Activated CD4-positive, alpha-beta T cell treated with anti-CD3 and anti-CD28 coated beads for 36 hours (primary cell): ENCODE measurements at regions not wholly inside any gene's neighbourhood (a gene's known extent, or its start where the extent isn't known, plus 50 kb on each side); places are given as distances from the start of the nearest gene placed in this dataset.

Source experiments
- ATAC-seq: fragments of 200-7000 bp; cut with Tn5 transposase; one replicate; pipeline ENCODE4 v1.10.0; 2021; ENCODE audit warnings: mild to moderate bottlenecking, moderate library complexity
- CTCF ChIA-PET: fragments of 350-600 bp; sonication (Branson Sonifier 250); formaldehyde crosslinking; loops from one replicate; lab custom pipeline; 2021; ENCODE audit warnings: antibody characterized with exemption; lab: Charles Lee
- POLR2A ChIA-PET: fragments of 350-600 bp; sonication (Branson Sonifier 250); formaldehyde crosslinking; loops from one replicate; lab custom pipeline; 2021; ENCODE audit warnings: antibody characterized with exemption, inconsistent platforms; lab: Charles Lee
- DNase-seq: peaks from one replicate; pipeline ENCODE4 v3.0.0-alpha.2; 2020
- H3K27ac Mint-ChIP-seq: one replicate; pipeline ENCODE4 v1.8.0; 2021; ENCODE audit warnings: mixed read lengths
- H3K27me3 Mint-ChIP-seq: one replicate; pipeline ENCODE4 v1.8.0; 2021; ENCODE audit warnings: mixed read lengths
- H3K36me3 Mint-ChIP-seq: one replicate; pipeline ENCODE4 v1.8.0; 2021; ENCODE audit warnings: low read depth, mixed read lengths
- H3K4me1 Mint-ChIP-seq: one replicate; pipeline ENCODE4 v1.8.0; 2021; ENCODE audit warnings: mixed read lengths
- H3K4me3 Mint-ChIP-seq: one replicate; pipeline ENCODE4 v1.8.0; 2021; ENCODE audit warnings: mild to moderate bottlenecking, moderate library complexity, mixed read lengths
- H3K9me3 Mint-ChIP-seq: one replicate; pipeline ENCODE4 v1.8.0; 2021; ENCODE audit warnings: low read depth, mixed read lengths
- intact Hi-C, 2 experiments: fragments of 100-400 bp; cut with DNase I in 1 of 2; cut with micrococcal nuclease in 1 of 2; formaldehyde crosslinking; loops; one replicate each; pipeline versions ENCODE4 v1.14.2 to v1.15.1; 2022 to 2024; cut with DNase I, micrococcal nuclease

- DNase-seq (no peak), ATAC-seq (no peak)
- Mint-ChIP-seq H3K4me3 (no peak overlapping the region), H3K27me3 (peaks cover 15% of the 10 kb centered on the region), H3K27ac (no peak overlapping the region), H3K4me1 (no peaks in the 10 kb centered on the region), H3K36me3 (no peaks in the 10 kb centered on the region), H3K9me3 (no peaks in the 10 kb centered on the region)
- intact Hi-C loops: no loop called here
- ChIA-PET CTCF (no interaction called here), POLR2A (no interaction called here)
Measured at GRCh38 chr1:94678202-94678848, 136.8 kb upstream of the F3 start.

- ChIA-PET CTCF (interaction anchor here (0.6 to 0.7 kb wide), 2 partner anchors 282 to 631 kb away, joined by 3 read pairs; no protein-coding TSS in a partner anchor), POLR2A (no interaction called here)
- no peaks in the 10 kb centered on the region for H3K9me3 Mint-ChIP-seq
Measured at GRCh38 chr1:94677714-94678113, 136.2 kb upstream of the F3 start.

GRCh38 chr1:94677087-94677486, 135.5 kb upstream of the F3 start:
- POLR2A ChIA-PET: no interaction called here
- CTCF ChIA-PET: interaction anchor here (0.6 to 0.7 kb wide), 2 partner anchors 281 to 630 kb away, joined by 3 read pairs; no protein-coding TSS in a partner anchor
- intact Hi-C loops: no loop called here
- no peaks in the 10 kb centered on the region for H3K9me3 Mint-ChIP-seq
- H3K4me3 Mint-ChIP-seq: no peak overlapping the region
- no peak overlapping the region for H3K27ac Mint-ChIP-seq
- H3K27me3 Mint-ChIP-seq: peaks cover 12% of the 10 kb centered on the region
- ATAC-seq (no peak), DNase-seq (no peak)
- H3K4me1 Mint-ChIP-seq: no peaks in the 10 kb centered on the region
- H3K36me3 Mint-ChIP-seq: no peaks in the 10 kb centered on the region

More at GRCh38 chr1:94677714-94678113, 136.2 kb upstream of the F3 start:
- no peak overlapping the region for H3K27ac Mint-ChIP-seq
- DNase-seq (no peak), ATAC-seq (no peak)
- no peaks in the 10 kb centered on the region for H3K36me3 Mint-ChIP-seq
- intact Hi-C loops: no loop called here
- H3K4me3 Mint-ChIP-seq: no peak overlapping the region
- no peaks in the 10 kb centered on the region for H3K4me1 Mint-ChIP-seq
- H3K27me3 Mint-ChIP-seq: peaks cover 14% of the 10 kb centered on the region

GRCh38 chr1:94676686-94677085, 135.1 kb upstream of the F3 start:
- no peaks in the 10 kb centered on the region for H3K36me3 Mint-ChIP-seq
- POLR2A ChIA-PET: no interaction called here
- no peak for ATAC-seq
- no peaks in the 10 kb centered on the region for H3K9me3 Mint-ChIP-seq
- CTCF ChIA-PET: no interaction called here
- intact Hi-C loops: no loop called here
- DNase-seq: no peak
- no peak overlapping the region for H3K27ac Mint-ChIP-seq
- H3K4me3 Mint-ChIP-seq: no peak overlapping the region
- H3K4me1 Mint-ChIP-seq: no peaks in the 10 kb centered on the region
- H3K27me3 Mint-ChIP-seq: peaks cover 12% of the 10 kb centered on the region

- H3K27ac Mint-ChIP-seq: no peak overlapping the region
- ATAC-seq: no peak
Measured at GRCh38 chr1:94675373-94675772, 133.8 kb upstream of the F3 start.

GRCh38 chr1:94674876-94675275, 133.3 kb upstream of the F3 start:
- Mint-ChIP-seq H3K4me3 (no peak overlapping the region), H3K27ac (no peak overlapping the region), H3K4me1 (no peaks in the 10 kb centered on the region), H3K27me3 (peaks cover 11% of the 10 kb centered on the region), H3K36me3 (no peaks in the 10 kb centered on the region), H3K9me3 (no peaks in the 10 kb centered on the region)
- ChIA-PET CTCF (interaction anchor here (0.8 kb wide), 1 partner anchor 49 kb away, joined by 3 read pairs; no protein-coding TSS in a partner anchor), POLR2A (no interaction called here)
- intact Hi-C loops: no loop called here
- DNase-seq (no peak), ATAC-seq (no peak)

More at GRCh38 chr1:94675373-94675772, 133.8 kb upstream of the F3 start:
- Mint-ChIP-seq H3K27me3 (peaks cover 11% of the 10 kb centered on the region), H3K4me1 (no peaks in the 10 kb centered on the region), H3K9me3 (no peaks in the 10 kb centered on the region), H3K4me3 (no peak overlapping the region), H3K36me3 (no peaks in the 10 kb centered on the region)
- POLR2A ChIA-PET: no interaction called here
- CTCF ChIA-PET: interaction anchor here (0.8 kb wide), 1 partner anchor 49 kb away, joined by 3 read pairs; no protein-coding TSS in a partner anchor
- no peak for DNase-seq
- intact Hi-C loops: no loop called here

GRCh38 chr1:94672934-94673333, 131.4 kb upstream of the F3 start:
- no peaks in the 10 kb centered on the region for H3K36me3 Mint-ChIP-seq
- H3K4me3 Mint-ChIP-seq: no peak overlapping the region
- DNase-seq (no peak), ATAC-seq (no peak)
- POLR2A ChIA-PET: no interaction called here
- no peak overlapping the region for H3K27ac Mint-ChIP-seq
- intact Hi-C loops: no loop called here
- no peaks in the 10 kb centered on the region for H3K9me3 Mint-ChIP-seq
- no peaks in the 10 kb centered on the region for H3K4me1 Mint-ChIP-seq
- peaks cover 6% of the 10 kb centered on the region for H3K27me3 Mint-ChIP-seq
- CTCF ChIA-PET: no interaction called here

- H3K27ac Mint-ChIP-seq: no peak overlapping the region
- no peaks in the 10 kb centered on the region for H3K9me3 Mint-ChIP-seq
- POLR2A ChIA-PET: no interaction called here
- no peaks in the 10 kb centered on the region for H3K4me1 Mint-ChIP-seq
- no peak overlapping the region for H3K4me3 Mint-ChIP-seq
- CTCF ChIA-PET: no interaction called here
- no peaks in the 10 kb centered on the region for H3K36me3 Mint-ChIP-seq
- ATAC-seq (no peak), DNase-seq (no peak)
- H3K27me3 Mint-ChIP-seq: peaks cover 9% of the 10 kb centered on the region
- intact Hi-C loops: no loop called here
Measured at GRCh38 chr1:94672001-94672400, 130.4 kb upstream of the F3 start.

- ATAC-seq: no peak
- H3K4me3 Mint-ChIP-seq: no peak overlapping the region
- H3K27ac Mint-ChIP-seq: no peak overlapping the region
- H3K27me3 Mint-ChIP-seq: peaks cover 9% of the 10 kb centered on the region
- no peak for DNase-seq
- H3K9me3 Mint-ChIP-seq: no peaks in the 10 kb centered on the region
- no peaks in the 10 kb centered on the region for H3K4me1 Mint-ChIP-seq
- H3K36me3 Mint-ChIP-seq: no peaks in the 10 kb centered on the region
- intact Hi-C loops: no loop called here
- ChIA-PET POLR2A (no interaction called here), CTCF (interaction anchor here (1.6 kb wide), 1 partner anchor 10 kb away, joined by 4 read pairs; no protein-coding TSS in a partner anchor)
Measured at GRCh38 chr1:94670273-94670672, 128.7 kb upstream of the F3 start.

- ChIA-PET POLR2A (no interaction called here), CTCF (no interaction called here)
- ATAC-seq (no peak), DNase-seq (no peak)
- Mint-ChIP-seq H3K27me3 (peaks cover 5% of the 10 kb centered on the region), H3K4me3 (no peak overlapping the region), H3K9me3 (no peaks in the 10 kb centered on the region), H3K36me3 (no peaks in the 10 kb centered on the region), H3K27ac (no peak overlapping the region), H3K4me1 (no peaks in the 10 kb centered on the region)
- intact Hi-C loops: no loop called here
Measured at GRCh38 chr1:94669198-94669597, 127.6 kb upstream of the F3 start.

- CTCF ChIA-PET: no interaction called here
- POLR2A ChIA-PET: no interaction called here
- Mint-ChIP-seq H3K36me3 (no peaks in the 10 kb centered on the region), H3K27me3 (peaks cover 5% of the 10 kb centered on the region), H3K4me1 (no peaks in the 10 kb centered on the region), H3K27ac (no peak overlapping the region), H3K4me3 (no peak overlapping the region), H3K9me3 (no peaks in the 10 kb centered on the region)
- intact Hi-C loops: no loop called here
- DNase-seq (no peak), ATAC-seq (no peak)
Measured at GRCh38 chr1:94668528-94668927, 127.0 kb upstream of the F3 start.

- CTCF ChIA-PET: interaction anchor here (0.7 kb wide), 1 partner anchor 12 kb away, joined by 3 read pairs; no protein-coding TSS in a partner anchor
- Mint-ChIP-seq H3K27ac (no peak overlapping the region), H3K4me1 (no peaks in the 10 kb centered on the region), H3K27me3 (peaks cover 5% of the 10 kb centered on the region), H3K9me3 (no peaks in the 10 kb centered on the region), H3K4me3 (no peak overlapping the region), H3K36me3 (no peaks in the 10 kb centered on the region)
- POLR2A ChIA-PET: no interaction called here
- intact Hi-C loops: no loop called here
- ATAC-seq (no peak), DNase-seq (no peak)
Measured at GRCh38 chr1:94667818-94668217, 126.3 kb upstream of the F3 start.
